ENCODE measurements at regions not wholly inside any gene's neighbourhood (a gene's known extent, or its start where the extent isn't known, plus 50 kb on each side); places are given as distances from the start of the nearest gene placed in this dataset.

DNA sequence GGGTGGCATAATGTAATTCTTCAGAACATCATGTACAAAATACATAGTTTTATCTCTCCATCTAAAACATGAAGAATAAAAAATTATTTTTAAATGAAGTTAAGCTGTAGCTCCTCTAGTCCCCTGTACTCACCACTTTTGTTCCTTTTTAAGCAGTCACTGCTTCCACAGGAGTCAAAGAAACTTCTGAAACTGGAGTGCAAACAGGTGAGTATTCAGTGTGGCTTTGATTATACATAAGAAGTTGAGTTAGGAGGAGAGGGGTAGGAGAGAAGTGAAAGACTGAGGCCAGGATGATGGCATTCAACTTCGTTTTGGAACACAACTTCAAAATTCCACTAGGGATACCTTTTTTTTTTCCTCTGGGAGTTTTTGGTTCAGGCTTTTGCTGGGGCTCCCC lies 131.4 kb upstream of the CNTN1 start:
- H3K4me3 ChIP-seq = no peak overlapping the region
- no peaks in the 10 kb centered on the region for H3K4me1 ChIP-seq
- no peaks in the 10 kb centered on the region for H3K27me3 ChIP-seq
- no peak overlapping the region for H3K27ac ChIP-seq
- H3K9me3 ChIP-seq = no peaks in the 10 kb centered on the region
- WGBS, 2 donors = 41 to 58% methylated on average over 1 of the region's 1 CpG
- DNase-seq (ENCODE audit: low spot score in 2 of 2) = no peak
- no peaks in the 10 kb centered on the region for H3K36me3 ChIP-seq
- TF ChIP-seq, protein P1, sequence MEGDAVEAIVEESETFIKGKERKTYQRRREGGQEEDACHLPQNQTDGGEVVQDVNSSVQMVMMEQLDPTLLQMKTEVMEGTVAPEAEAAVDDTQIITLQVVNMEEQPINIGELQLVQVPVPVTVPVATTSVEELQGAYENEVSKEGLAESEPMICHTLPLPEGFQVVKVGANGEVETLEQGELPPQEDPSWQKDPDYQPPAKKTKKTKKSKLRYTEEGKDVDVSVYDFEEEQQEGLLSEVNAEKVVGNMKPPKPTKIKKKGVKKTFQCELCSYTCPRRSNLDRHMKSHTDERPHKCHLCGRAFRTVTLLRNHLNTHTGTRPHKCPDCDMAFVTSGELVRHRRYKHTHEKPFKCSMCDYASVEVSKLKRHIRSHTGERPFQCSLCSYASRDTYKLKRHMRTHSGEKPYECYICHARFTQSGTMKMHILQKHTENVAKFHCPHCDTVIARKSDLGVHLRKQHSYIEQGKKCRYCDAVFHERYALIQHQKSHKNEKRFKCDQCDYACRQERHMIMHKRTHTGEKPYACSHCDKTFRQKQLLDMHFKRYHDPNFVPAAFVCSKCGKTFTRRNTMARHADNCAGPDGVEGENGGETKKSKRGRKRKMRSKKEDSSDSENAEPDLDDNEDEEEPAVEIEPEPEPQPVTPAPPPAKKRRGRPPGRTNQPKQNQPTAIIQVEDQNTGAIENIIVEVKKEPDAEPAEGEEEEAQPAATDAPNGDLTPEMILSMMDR (IDR thresholded peaks at IDR 0.05) = no peak
- TF ChIP-seq POLR2A (IDR thresholded peaks at IDR 0.05) (no peak), EP300 (IDR thresholded peaks at IDR 0.05) (no peak)

DNA sequence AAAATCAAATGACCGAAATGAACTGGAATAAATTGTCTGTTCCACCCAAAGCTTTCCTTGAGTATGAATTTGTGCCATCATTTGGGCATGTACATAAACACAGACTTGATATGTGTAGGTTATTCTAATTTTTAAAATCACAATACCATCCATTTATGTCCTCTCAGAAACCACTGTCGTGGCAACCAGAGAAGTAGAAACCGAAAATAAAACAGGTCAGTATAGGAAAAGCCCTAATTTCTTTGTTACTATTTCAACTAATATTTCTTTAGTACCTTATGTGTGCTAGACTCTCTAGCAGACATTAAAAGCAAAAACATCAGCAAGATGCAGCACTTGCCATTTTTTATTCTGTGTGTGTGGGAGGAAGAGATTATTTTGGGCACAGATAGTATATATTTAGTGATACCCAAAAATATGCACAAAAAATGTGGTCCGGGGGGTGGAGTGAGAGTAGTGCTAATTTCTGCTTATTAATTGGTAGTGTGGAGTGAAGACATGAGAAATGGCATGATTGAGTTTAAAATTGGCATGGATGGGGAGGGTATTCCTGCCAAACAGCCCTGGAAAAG lies 130.8 kb upstream of the CNTN1 start:
- WGBS, 2 donors = 82 to 84% methylated on average over 4 of the region's 4 CpGs
- DNase-seq (ENCODE audit: low spot score in 2 of 2) = no peak
- TF ChIP-seq EP300 (IDR thresholded peaks at IDR 0.05) = no peak
- no peak for TF ChIP-seq POLR2A (IDR thresholded peaks at IDR 0.05)
- TF ChIP-seq, protein P1 (IDR thresholded peaks at IDR 0.05) = no peak

DNA sequence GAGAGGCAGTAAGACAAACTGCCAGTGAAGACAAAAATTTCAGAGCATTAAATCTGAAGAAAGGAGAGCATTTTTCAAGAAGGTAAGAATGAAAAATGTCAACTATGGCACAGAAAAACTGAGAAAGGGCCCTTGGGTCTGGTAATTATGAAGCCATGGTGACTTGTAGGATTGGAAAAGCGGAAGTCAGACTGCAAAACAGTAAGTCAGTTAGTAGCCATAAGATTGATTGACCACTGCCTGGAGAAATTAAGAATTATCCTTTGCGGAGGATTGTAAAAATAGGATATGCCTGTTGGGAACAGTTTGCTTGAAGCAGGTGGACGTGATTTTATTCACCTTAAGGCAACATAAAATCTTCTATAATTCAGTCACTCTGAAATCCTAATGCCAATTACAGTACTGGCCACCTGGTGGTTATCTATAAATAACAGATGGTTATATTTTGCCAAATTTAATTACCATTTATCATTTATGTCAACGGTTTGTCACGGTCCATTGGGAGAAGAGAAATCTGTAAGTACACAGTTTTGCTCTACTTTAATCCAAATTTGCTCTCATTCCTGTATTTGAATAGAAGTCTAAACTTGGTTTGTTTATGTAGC lies 127.1 kb upstream of the CNTN1 start:
- DNase-seq (ENCODE audit: low spot score in 2 of 2) = no peak
- H3K27me3 ChIP-seq = no peaks in the 10 kb centered on the region
- WGBS, 2 donors = 89 to 95% methylated on average over 5 of the region's 5 CpGs
- no peaks in the 10 kb centered on the region for H3K9me3 ChIP-seq
- H3K27ac ChIP-seq = no peak overlapping the region
- H3K4me3 ChIP-seq = no peak overlapping the region
- no peaks in the 10 kb centered on the region for H3K36me3 ChIP-seq
- TF ChIP-seq, protein P1 (IDR thresholded peaks at IDR 0.05) = no peak
- no peak for TF ChIP-seq EP300 (IDR thresholded peaks at IDR 0.05)
- TF ChIP-seq POLR2A (IDR thresholded peaks at IDR 0.05) = no peak
- no peaks in the 10 kb centered on the region for H3K4me1 ChIP-seq

More for the DNA sequence above, 130.8 kb upstream of the CNTN1 start:
- Histone ChIP-seq H3K9me3 (no peaks in the 10 kb centered on the region), H3K4me1 (no peaks in the 10 kb centered on the region), H3K36me3 (no peaks in the 10 kb centered on the region), H3K27me3 (no peaks in the 10 kb centered on the region), H3K4me3 (no peak overlapping the region), H3K27ac (no peak overlapping the region)

DNA sequence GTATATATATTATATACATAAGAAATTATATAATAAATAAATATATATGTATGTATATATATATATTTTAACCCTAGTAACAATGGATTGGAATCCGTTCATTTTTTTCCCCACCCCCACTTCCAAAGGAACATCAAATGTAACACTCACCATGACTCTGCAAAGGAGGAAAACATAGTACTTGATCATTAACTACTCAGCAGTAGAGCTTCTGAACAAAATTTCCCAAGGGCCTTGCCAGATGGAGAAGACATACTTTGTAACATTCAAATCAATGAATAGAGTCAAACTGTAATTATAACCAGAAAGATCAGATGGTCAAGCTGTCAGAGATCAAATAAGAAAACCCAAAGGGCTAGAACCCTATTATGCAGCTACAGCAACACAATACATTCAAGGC lies 126.0 kb upstream of the CNTN1 start:
- no peak overlapping the region for H3K27ac ChIP-seq
- no peak for DNase-seq (ENCODE audit: low spot score in 2 of 2)
- H3K36me3 ChIP-seq = no peaks in the 10 kb centered on the region
- no peaks in the 10 kb centered on the region for H3K9me3 ChIP-seq
- 80 to 86% methylated on average over 1 of the region's 1 CpG for WGBS, 2 donors
- H3K4me3 ChIP-seq = no peak overlapping the region
- no peaks in the 10 kb centered on the region for H3K4me1 ChIP-seq
- no peak for TF ChIP-seq POLR2A (IDR thresholded peaks at IDR 0.05)
- TF ChIP-seq, protein P1 (IDR thresholded peaks at IDR 0.05) = no peak
- no peaks in the 10 kb centered on the region for H3K27me3 ChIP-seq

DNA sequence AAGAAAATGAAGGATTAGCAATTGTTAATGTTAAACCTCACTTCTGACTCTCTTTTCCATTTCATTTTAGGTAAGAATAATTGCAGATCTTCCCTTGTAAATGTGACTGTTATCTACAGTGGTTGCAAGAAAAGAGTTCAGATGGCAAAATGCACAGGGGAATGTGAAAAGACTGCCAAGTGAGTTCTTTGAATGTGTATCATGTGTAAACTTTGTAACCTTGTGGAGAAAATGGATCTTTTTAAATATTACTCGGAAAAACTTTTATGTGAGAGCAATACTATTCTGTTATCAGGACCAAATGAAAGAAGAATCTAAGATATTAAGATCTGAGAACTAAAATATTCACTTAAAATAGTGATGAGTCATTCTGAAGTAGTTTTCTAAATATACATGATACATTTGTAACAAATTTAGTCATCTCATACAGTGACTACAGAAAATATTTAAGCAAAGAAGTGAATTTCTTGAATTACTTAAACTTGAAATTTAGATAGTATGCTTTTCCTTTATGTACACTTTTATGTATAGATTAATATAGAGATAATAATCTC lies 122.5 kb upstream of the CNTN1 start:
- TF ChIP-seq POLR2A (IDR thresholded peaks at IDR 0.05) = no peak
- TF ChIP-seq, protein P1 (IDR thresholded peaks at IDR 0.05) = no peak
- no peak for TF ChIP-seq EP300 (IDR thresholded peaks at IDR 0.05)
- no peak overlapping the region for H3K4me3 ChIP-seq
- H3K36me3 ChIP-seq = no peaks in the 10 kb centered on the region
- WGBS, 2 donors = 46 to 50% methylated on average over 1 of the region's 1 CpG
- no peaks in the 10 kb centered on the region for H3K27me3 ChIP-seq
- DNase-seq (ENCODE audit: low spot score in 2 of 2) = no peak
- H3K4me1 ChIP-seq = no peaks in the 10 kb centered on the region
- H3K27ac ChIP-seq = no peak overlapping the region
- H3K9me3 ChIP-seq = no peaks in the 10 kb centered on the region
